ENCODE measurements at regions not wholly inside any gene's neighbourhood (a gene's known extent, or its start where the extent isn't known, plus 50 kb on each side); places are given as distances from the start of the nearest gene placed in this dataset.

DNA sequence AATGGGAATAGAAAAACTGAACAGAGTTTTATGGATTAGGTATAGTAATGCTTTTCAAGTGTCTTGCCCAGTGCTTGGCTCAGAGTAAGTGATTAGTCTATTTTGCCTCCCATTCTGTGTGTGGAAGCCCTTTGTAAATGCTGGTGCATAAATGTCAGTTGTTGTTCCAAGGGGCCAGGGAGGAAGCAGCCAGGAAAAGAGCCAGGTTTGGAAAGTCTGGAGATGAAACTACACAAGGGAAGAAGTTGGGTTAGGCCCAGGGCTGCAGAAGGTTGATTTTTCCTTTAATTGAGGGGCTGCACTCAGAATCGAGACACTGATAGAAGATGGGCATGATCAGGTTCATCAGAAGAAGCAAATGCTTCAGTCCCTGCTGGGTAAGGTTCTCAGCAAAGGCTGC, 484.0 kb downstream of the OLFM4 start:
- H3K23me2 ChIP-seq (ENCODE audit: low read depth, low read length) = no peaks in the 10 kb centered on the region; the same call in 1 of the 2 replicates
- H3K27ac ChIP-seq (ENCODE audit: low read depth, low read length) = no peak overlapping the region
- no peak overlapping the region for H2BK120ac ChIP-seq (replicated peaks; ENCODE audit: low read depth, low read length)
- ChIA-PET POLR2A (ENCODE audit: partially characterized antibody) (no interaction called here), CTCF (ENCODE audit: partially characterized antibody) (no interaction called here)
- H3K9me3 ChIP-seq (ENCODE audit: insufficient read depth in 2 of 2, low read depth in 1 of 2, low read length in 1 of 2) = no peaks in the 10 kb centered on the region
- H3K36me3 ChIP-seq (ENCODE audit: control insufficient read depth in 2 of 4, insufficient read depth in 4 of 4, low read length in 3 of 4) = no peaks in the 10 kb centered on the region
- no peaks in the 10 kb centered on the region for H3K27me3 ChIP-seq (replicated peaks in 1 of 4; ENCODE audit: control insufficient read depth in 3 of 4, extremely low read depth in 1 of 4, insufficient read depth in 3 of 4, low read length in 3 of 4)
- H3K4me3 ChIP-seq (ENCODE audit: extremely low read depth in 1 of 4, insufficient read depth in 2 of 4, low read depth in 3 of 4, low read length in 4 of 4) = no peak overlapping the region
- H2BK12ac ChIP-seq (ENCODE audit: low read depth, low read length) = no peak overlapping the region
- H4K20me1 ChIP-seq (replicated peaks in 1 of 2; ENCODE audit: control insufficient read depth in 1 of 2, insufficient read depth in 2 of 2, low read length in 2 of 2) = no peaks in the 10 kb centered on the region
- H2AK5ac ChIP-seq (ENCODE audit: low read depth, low read length) = no peak overlapping the region
- H3K14ac ChIP-seq (ENCODE audit: insufficient read length) = no peak overlapping the region
- H3K79me1 ChIP-seq (ENCODE audit: low read depth, low read length) = no peaks in the 10 kb centered on the region
- 0 out of 2 replicates have a peak overlapping the region, but pooled peaks have one; percentile 94 for H2AFZ ChIP-seq (ENCODE audit: low read length)
- H3K9ac ChIP-seq (replicated peaks in 1 of 4; ENCODE audit: extremely low read depth in 1 of 4, low read depth in 3 of 4, low read length in 3 of 4) = no peak overlapping the region
- no peak overlapping the region for H4K5ac ChIP-seq (ENCODE audit: insufficient read length, low read depth, low read length)
- no peak overlapping the region for H3K56ac ChIP-seq (replicated peaks; ENCODE audit: insufficient read length, low read depth, low read length)
- H3K4me2 ChIP-seq (ENCODE audit: insufficient read depth in 1 of 2, low read depth in 2 of 2, low read length in 2 of 2) = no peak overlapping the region
- no peak overlapping the region for H4K91ac ChIP-seq (replicated peaks; ENCODE audit: insufficient read length, low read length)
- H2BK15ac ChIP-seq (ENCODE audit: low read length) = no peak overlapping the region
- 88% methylated on average over 1 of the region's 1 CpG; no CpG with 5 or more reads in 1 of the 2 experiments for WGBS, 2 experiments (ENCODE audit: extremely low coverage in 1 of 2, insufficient coverage in 1 of 2, insufficient read length in 1 of 2, insufficient replicate concordance in 2 of 2, low coverage in 1 of 2, low lambda C conversion rate in 2 of 2, missing lambda C conversion rate in 1 of 2)
- no peak overlapping the region for H3K23ac ChIP-seq (ENCODE audit: insufficient read length)
- DNase-seq (ENCODE audit: low read depth in 1 of 2, low spot score in 2 of 2) (no peak), FAIRE-seq (no peak)
- no peak overlapping the region for H2BK5ac ChIP-seq (ENCODE audit: low read depth, low read length)
- no peak overlapping the region for H3K18ac ChIP-seq (ENCODE audit: extremely low read depth, low read length)
- peaks cover 0 to 8% (median 2%) of the 10 kb centered on the region in 4 experiments; a peak in 4 of 7 replicates for H3K4me1 ChIP-seq (replicated peaks in 1 of 4; ENCODE audit: control insufficient read depth in 3 of 4, insufficient read depth in 4 of 4, low read length in 3 of 4)
- no peak for TF ChIP-seq SP2 (IDR thresholded peaks at IDR 0.05; ENCODE audit: low read length)
- no peak for TF ChIP-seq CREB1 (IDR thresholded peaks at IDR 0.05)
- no peak for TF ChIP-seq SAP30 (IDR thresholded peaks at IDR 0.05; ENCODE audit: insufficient read depth, insufficient replicate concordance, low read length)
- TF ChIP-seq TBP (IDR thresholded peaks at IDR 0.05; ENCODE audit: low read depth, low read length) = no peak
- no peak for TF ChIP-seq SIX5 (IDR thresholded peaks at IDR 0.05; ENCODE audit: low read depth, low read length)
- TF ChIP-seq, protein P1, sequence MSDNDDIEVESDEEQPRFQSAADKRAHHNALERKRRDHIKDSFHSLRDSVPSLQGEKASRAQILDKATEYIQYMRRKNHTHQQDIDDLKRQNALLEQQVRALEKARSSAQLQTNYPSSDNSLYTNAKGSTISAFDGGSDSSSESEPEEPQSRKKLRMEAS (IDR thresholded peaks at IDR 0.05) = no peak
- no peak for TF ChIP-seq RNF2 (IDR thresholded peaks at IDR 0.05; ENCODE audit: borderline replicate concordance, low read depth, low read length, missing control alignments, poor library complexity, severe bottlenecking)
- no peak for TF ChIP-seq RFX5 (IDR thresholded peaks at IDR 0.05; ENCODE audit: borderline replicate concordance, low read depth, low read length)
- no peak for TF ChIP-seq CHD1 (IDR thresholded peaks at IDR 0.05; ENCODE audit: low read depth, low read length)
- TF ChIP-seq KDM4A (IDR thresholded peaks at IDR 0.05; ENCODE audit: low read depth, low read length, severe bottlenecking) = no peak
- no peak for TF ChIP-seq RBBP5 (IDR thresholded peaks at IDR 0.05; ENCODE audit: borderline replicate concordance, low read depth, low read length)
- no peak for TF ChIP-seq POLR2A (IDR thresholded peaks at IDR 0.05; ENCODE audit: control extremely low read depth in 1 of 2, low read depth in 2 of 2, low read length in 2 of 2)
- no peak for TF ChIP-seq POLR2AphosphoS5 (IDR thresholded peaks at IDR 0.05; ENCODE audit: low read depth, low read length)
- no peak for TF ChIP-seq RAD21 (IDR thresholded peaks at IDR 0.05 in 1 of 2, conservative IDR thresholded peaks at IDR 0.05 in 1 of 2; ENCODE audit: low read depth in 2 of 2, low read length in 2 of 2)
- no peak for TF ChIP-seq BRCA1 (IDR thresholded peaks at IDR 0.05; ENCODE audit: low read depth, low read length)
- H2BK20ac ChIP-seq (ENCODE audit: low read length) = no peak overlapping the region
- no peaks in the 10 kb centered on the region for H3K79me2 ChIP-seq (ENCODE audit: control insufficient read depth in 1 of 2, insufficient read depth in 2 of 2, low read length in 2 of 2)
- H4K8ac ChIP-seq (ENCODE audit: extremely low read depth, insufficient read depth, low read length) = no peak overlapping the region
- H3K4ac ChIP-seq (replicated peaks; ENCODE audit: insufficient read length, low read depth, low read length) = no peak overlapping the region
